SK-N-MC (cell line): ENCODE measurements at regions not wholly inside any gene's neighbourhood (a gene's known extent, or its start where the extent isn't known, plus 50 kb on each side); places are given as distances from the start of the nearest gene placed in this dataset.

Experiments used
- EZH2 ChIP-seq: fragments of 200-600 bp; sonication (generic); IDR thresholded peaks from one replicate; pipeline ENCODE4 v1.6.1; 2017; ENCODE audit warnings: antibody characterized with exemption
- POLR2AphosphoS5 ChIP-seq: IDR thresholded peaks from 2 replicates; pipeline ENCODE4 v1.6.1; 2012; ENCODE audit warnings: mild to moderate bottlenecking, low read depth, low read length, borderline replicate concordance

DNA sequence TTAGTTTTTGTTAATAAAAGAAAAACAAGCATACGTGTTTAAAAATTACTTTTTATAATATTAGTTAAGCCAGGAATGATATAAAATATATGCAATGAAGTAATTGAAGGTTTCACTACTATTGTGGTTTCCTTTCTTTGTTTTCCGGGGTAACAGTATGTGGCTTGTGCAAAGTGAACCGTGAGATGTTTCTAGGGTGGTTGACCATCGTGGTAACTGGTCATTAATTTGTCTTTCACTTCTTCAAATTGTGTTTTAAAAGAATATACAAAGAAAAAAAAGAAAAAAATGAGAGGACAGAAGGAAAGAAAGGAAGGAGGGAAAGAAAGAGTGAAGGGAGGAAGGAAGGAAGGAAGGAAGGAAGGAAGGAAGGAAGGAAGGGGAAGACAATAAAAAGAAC lies 330.1 kb upstream of the CPXCR1 start:
- TF ChIP-seq EZH2 (no peak), POLR2AphosphoS5 (no peak)
